ENCODE measurements at regions not wholly inside any gene's neighbourhood (a gene's known extent, or its start where the extent isn't known, plus 50 kb on each side); places are given as distances from the start of the nearest gene placed in this dataset.

- DNase-seq (ENCODE audit: extremely low read depth in 1 of 2, low read depth in 1 of 2): no peak
These were observed 150.7 kb upstream of the SFRP2 start for GRCh38 chr4:153939570-153939969.

GRCh38 chr4:153938994-153939393, 150.1 kb upstream of the SFRP2 start:
- no peak for DNase-seq (ENCODE audit: extremely low read depth in 1 of 2, low read depth in 1 of 2)

GRCh38 chr4:153937289-153937688, 148.4 kb upstream of the SFRP2 start:
- DNase-seq (ENCODE audit: extremely low read depth in 1 of 2, low read depth in 1 of 2): no peak

- DNase-seq (ENCODE audit: extremely low read depth in 1 of 2, low read depth in 1 of 2): no peak
These were observed 147.2 kb upstream of the SFRP2 start for GRCh38 chr4:153936121-153936520.

DNA sequence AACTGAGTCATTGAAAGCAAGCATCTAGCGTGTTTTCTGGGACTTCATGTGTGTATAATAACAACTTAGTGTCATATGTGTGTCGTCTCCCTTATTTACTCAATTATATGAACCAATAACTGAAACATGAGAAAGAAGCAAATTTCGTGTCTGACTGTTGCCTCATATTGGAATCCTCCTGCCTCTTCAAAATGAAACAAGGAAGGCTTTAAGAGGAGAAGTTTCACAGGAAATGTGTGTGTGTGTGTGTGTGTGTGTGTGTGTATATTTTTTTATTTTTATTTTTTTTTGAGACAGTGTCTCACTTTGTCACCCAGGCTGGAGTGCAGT, 145.8 kb upstream of the SFRP2 start:
- DNase-seq (ENCODE audit: extremely low read depth in 1 of 2, low read depth in 1 of 2): no peak

DNA sequence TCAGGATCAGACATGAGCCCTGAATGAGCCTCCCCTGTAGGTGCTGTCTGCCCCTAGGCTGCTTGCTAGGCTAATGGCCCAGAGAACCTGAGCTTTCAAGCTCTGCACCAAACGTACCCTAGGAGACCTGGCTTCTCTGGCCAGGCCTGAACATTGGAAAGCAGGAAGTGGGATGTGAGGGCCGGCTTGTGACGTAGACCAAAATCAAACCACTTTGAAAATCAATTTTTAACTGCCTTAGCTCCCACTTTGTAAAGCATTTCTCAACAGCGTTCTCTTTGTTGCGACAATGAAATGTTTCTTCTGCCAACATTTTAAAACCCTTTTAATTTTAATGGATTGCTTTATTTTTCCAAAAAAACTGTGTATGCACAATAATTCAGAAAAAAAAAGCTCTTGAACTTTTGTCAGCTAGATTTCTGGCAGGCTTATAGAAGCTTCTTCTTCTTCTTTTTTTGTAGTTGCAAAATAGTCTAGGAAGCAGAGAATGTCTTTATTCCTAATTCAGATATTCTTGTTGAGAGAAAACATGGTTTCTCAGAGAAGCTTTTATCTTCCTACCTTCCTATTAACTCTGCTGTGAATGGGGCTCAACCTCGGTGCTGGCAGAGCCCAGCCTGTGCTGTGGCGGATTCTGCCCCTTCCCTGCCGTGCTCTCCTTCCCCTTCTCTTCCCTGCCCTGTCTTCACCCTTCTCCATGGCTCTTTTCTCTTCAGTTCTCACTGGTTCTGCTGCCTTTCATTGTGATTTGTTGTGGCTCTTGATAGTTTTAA, 145.2 kb upstream of the SFRP2 start:
- no peak for DNase-seq (ENCODE audit: extremely low read depth in 1 of 2, low read depth in 1 of 2)

DNA sequence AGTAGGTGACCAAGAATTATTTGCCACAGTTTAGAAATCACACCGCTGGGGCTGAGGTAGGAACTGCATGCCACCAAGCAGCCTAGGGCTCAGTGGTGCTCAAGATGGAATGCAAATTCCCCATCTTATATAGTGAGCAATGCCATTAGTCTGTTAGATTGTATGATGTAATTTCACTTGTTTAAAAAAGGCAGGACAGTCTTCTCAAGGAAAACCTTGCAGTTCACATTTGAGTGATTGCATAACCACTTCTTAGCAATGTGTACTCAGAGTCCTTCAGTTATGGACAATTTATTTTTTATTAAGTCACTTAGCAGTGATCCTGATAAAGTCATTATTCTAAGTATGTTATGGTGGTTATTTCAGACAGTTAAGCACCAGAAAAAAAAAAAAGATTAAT, 142.9 kb upstream of the SFRP2 start:
- no peak for DNase-seq (ENCODE audit: extremely low read depth in 1 of 2, low read depth in 1 of 2)

DNA sequence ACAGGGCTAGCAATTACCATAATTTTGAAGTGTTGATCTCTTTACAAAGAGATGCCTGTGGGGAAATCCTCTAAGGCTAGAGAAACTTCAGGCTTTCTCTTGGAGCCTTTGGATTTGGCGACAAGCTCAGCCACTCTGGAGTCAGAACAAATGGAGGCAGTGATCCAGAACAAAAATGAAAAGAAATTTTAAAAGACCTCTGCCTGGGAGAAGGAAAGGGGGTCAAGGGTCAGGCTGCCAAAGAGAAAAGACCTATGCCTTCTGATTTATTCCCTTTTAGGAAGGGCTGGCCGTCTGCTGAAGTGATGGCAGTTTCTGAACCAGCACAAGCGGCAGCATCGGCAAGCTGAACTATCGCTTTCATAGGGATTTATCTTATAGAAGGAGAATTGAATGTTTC, 140.8 kb upstream of the SFRP2 start:
- no peak for DNase-seq (ENCODE audit: extremely low read depth in 1 of 2, low read depth in 1 of 2)

DNA sequence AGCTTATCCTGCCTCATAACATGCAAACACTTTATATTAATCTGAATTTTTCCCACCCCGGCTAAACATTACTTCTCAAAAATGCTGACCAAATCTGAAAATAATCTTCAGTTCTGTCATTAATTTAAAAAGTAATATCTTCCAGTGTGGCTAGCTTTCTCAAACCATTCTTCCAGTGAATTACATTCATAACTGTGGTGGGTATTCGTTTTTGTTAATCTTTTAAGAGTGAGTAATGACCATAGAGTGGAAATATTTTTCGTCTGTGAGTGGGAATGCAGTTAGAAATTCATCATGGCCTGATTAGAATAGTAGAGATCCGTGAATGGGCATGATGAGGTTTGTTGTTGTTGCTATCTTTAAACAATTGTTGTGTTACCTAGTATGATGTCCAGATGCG, 138.6 kb upstream of the SFRP2 start:
- DNase-seq (ENCODE audit: extremely low read depth in 1 of 2, low read depth in 1 of 2): no peak

DNA sequence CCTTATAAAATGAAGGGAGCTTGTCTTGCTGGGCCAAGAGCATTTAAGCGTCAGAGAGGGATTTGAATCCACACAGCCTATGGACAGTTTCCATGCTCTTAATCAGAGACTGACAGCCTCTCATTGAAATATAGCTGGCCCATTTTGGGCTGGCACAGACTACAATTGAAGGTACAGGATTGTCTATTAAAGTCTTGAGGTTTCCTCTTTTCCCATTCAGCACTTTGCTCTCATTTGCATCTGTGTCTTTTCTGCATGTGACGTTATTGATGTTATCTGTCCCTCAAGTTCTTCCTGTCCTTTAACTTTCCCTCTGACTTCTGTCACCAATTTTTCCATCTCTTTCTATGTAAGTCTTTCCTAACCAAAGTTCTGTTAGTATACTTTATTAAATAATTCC, 133.3 kb upstream of the SFRP2 start:
- no peak for DNase-seq (ENCODE audit: extremely low read depth in 1 of 2, low read depth in 1 of 2)

DNA sequence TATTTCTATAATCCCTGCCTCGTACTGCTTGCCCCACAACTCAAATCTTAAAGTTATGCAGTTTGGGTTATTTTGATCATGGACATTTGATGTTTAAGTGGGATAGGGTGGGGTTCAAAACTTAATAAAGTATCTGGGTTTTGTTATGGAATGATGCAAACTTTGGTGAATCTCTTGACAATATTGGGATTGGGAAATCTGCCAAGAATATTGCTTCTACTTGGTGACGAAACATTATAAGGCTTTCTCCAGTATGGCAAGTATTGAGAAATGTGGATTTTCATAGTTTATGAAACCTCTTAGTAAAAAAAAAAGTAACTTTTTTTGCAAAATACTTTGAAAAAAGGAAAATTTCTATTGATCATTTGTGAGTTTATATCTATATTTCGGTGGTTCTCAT, 130.8 kb upstream of the SFRP2 start:
- no peak for DNase-seq (ENCODE audit: extremely low read depth in 1 of 2, low read depth in 1 of 2)

DNA sequence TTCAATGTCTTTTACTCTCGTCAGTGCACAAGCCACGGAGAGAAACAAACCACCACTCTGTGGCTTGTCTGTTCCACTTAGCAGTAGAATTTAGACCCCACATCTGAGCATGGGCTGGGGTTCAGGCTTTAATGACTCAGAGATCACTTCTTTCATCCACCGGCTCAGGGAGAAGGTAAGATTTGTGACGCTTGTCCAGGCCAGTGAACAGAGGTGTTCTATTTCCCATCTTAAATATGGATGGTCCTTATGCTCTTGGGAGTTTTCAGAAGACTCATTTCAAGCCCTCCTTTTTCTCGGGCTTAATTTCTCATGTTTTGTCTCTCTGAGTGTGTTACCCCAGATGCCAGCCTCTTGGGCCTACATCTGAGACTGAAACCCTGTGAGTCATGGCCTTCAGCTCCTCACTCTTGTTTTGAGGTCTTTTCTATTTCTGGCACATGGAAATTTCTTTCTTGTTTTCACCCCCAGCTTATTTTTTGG, 127.4 kb upstream of the SFRP2 start:
- peak; percentile 20 to 47 for DNase-seq (ENCODE audit: extremely low read depth in 1 of 2, low read depth in 1 of 2)

DNA sequence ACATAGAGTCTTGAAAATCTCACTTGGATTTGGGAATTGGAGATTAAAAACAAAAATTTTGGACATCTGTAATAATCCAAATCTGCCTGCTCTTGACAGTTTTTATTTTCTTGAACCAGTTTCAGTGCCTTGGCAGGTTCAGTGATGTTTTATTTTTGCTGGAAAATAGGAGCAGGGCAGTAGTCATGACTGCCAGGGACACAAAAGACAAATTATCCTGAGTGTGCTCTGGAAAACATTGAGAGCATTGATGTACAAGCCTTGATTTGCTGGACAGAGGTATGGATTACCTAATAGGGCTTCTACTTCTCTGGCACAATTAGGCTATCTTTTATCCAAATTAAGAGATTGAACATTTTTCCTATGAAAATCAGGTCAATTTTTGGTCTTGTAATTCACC, 123.4 kb upstream of the SFRP2 start:
- no peak for DNase-seq (ENCODE audit: extremely low read depth in 1 of 2, low read depth in 1 of 2)

- DNase-seq (ENCODE audit: extremely low read depth in 1 of 2, low read depth in 1 of 2): no peak
These were observed 120.8 kb upstream of the SFRP2 start for GRCh38 chr4:153909672-153910071.

DNA sequence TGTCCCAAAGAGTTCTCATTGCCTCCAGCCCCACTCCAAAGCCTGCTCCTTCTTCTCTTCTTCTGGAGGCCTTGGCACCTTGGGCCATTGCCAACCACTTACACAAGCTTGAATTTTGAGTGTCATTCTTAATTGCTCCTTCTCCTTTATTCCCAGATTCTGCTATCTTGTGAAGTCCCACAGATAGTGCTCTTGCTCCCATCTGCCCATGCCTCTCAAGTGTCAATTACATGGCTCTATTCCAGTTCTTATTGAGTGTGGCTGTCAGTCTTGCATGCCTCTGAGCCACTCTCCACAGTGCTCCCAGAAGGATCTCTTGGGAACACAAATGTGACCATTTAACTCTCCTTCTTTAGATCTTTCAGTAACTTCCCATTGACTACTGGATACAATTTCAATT, 117.3 kb upstream of the SFRP2 start:
- DNase-seq (ENCODE audit: extremely low read depth in 1 of 2, low read depth in 1 of 2): no peak

DNA sequence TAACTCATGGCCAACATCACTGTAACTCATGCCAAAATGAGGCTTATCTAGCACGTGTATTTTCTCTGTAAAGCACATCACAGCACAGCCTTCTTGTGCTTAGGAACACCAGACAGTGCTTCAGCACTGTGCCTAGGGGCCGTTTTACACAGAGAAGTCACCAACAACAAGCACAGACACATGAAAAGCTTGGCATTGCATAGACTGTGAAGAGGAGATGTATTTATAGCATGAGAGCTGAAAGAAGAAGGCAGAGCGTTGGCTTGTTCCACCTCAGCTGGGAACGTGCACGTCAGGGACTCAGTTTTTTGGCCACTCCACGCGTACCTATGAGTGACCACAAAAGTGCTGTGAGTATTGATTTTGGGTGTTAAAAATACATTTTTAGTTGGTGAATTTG, 116.3 kb upstream of the SFRP2 start:
- no peak for DNase-seq (ENCODE audit: extremely low read depth in 1 of 2, low read depth in 1 of 2)

- no peak for DNase-seq (ENCODE audit: extremely low read depth in 1 of 2, low read depth in 1 of 2)
These were observed 115.1 kb upstream of the SFRP2 start for GRCh38 chr4:153904011-153904410.

- DNase-seq (ENCODE audit: extremely low read depth in 1 of 2, low read depth in 1 of 2): no peak
These were observed 112.3 kb upstream of the SFRP2 start for GRCh38 chr4:153901220-153901619.

DNA sequence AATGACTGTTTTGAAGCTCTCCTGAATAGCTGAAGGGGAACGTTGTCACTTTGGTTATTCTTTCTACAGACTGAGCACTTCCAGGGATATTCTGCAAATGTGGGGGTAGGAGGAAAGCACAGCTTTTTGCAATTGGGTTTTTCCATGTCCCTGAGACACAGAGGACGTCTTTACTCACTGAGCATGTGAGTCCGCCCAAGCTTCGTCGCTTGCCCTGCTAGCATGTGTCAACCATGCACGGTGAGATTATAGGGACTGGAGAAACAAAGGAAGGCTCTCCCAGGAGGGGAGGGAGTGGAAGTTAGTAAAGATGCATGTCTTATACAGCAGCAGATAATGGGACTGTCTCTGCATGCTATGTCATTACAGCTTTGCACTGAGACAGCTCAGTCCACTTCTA, 111.5 kb upstream of the SFRP2 start:
- no peak for DNase-seq (ENCODE audit: extremely low read depth in 1 of 2, low read depth in 1 of 2)

- DNase-seq (ENCODE audit: extremely low read depth in 1 of 2, low read depth in 1 of 2): no peak
These were observed 101.9 kb upstream of the SFRP2 start for GRCh38 chr4:153890761-153891160.

GRCh38 chr4:153887217-153887616, 98.3 kb upstream of the SFRP2 start:
- no peak for DNase-seq (ENCODE audit: extremely low read depth in 1 of 2, low read depth in 1 of 2)

DNA sequence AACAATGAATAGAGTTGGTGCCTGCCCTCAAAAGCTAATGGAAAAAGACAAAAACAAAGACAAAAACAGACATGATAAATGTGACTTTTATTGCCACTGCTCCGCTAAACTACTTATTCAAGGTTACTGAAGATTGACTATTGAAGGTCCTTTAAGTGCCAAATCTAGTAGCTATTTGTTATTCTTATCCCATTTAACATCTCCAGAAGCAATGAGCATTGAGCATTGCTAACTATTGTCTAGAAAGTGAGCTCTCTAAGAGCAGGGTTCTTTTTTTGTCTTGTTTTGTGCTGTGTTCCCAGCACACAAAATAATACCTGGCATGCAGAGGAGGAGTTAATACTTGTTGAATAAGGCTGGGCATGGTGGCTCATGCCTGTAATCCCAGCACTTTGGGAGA, 95.4 kb upstream of the SFRP2 start:
- no peak for DNase-seq (ENCODE audit: extremely low read depth in 1 of 2, low read depth in 1 of 2)

GRCh38 chr4:153880983-153881382, 92.1 kb upstream of the SFRP2 start:
- DNase-seq (ENCODE audit: extremely low read depth in 1 of 2, low read depth in 1 of 2): no peak

All from stimulated activated CD8-positive, alpha-beta memory T cell treated with anti-CD3 and anti-CD28 coated beads, Interleukin-7, amount 100 ng/mL, for 48 hours (primary cell).